Tibial nerve (tissue), 4 donors: ENCODE measurements at regions not wholly inside any gene's neighbourhood (a gene's known extent, or its start where the extent isn't known, plus 50 kb on each side); places are given as distances from the start of the nearest gene placed in this dataset.

Experiments
- DNase-seq, 2 donors: peaks; one replicate each; pipeline ENCODE4 v3.0.0-alpha.2; 2019; ENCODE audit warnings: low spot score in 2 of 2
- H3K27ac ChIP-seq, 4 donors: fragments of 200-600 bp; sonication (generic) in 3 of 4; one replicate each; pipeline ENCODE4 v1.5.1; 2017 to 2019; ENCODE audit warnings: mild to moderate bottlenecking in 1 of 4
- H3K27me3 ChIP-seq, 2 donors: fragments of 200-600 bp; sonication (generic) in 1 of 2; one replicate each; pipeline versions ENCODE4 v1.5.1 to v1.6.0; 2017 to 2019
- H3K36me3 ChIP-seq, 3 donors: fragments of 200-600 bp; sonication (generic); one replicate each; pipeline ENCODE4 v1.5.1; 2018 to 2019
- H3K4me1 ChIP-seq, 4 donors: fragments of 200-600 bp; sonication (generic) in 3 of 4; one replicate each; pipeline ENCODE4 v1.5.1; 2017 to 2019
- H3K4me3 ChIP-seq, 4 donors: fragments of 200-600 bp; sonication (generic) in 3 of 4; one replicate each; pipeline ENCODE4 v1.5.1; 2017 to 2019; ENCODE audit warnings: mild to moderate bottlenecking in 1 of 4, moderate library complexity in 1 of 4
- H3K9me3 ChIP-seq, 4 donors: fragments of 200-600 bp; sonication (generic) in 3 of 4; one replicate each; pipeline ENCODE4 v1.5.1; 2017 to 2019
- CTCF ChIP-seq, 5 experiments: fragments of 200-600 bp in 3 of 5; fragments of 450-650 bp in 2 of 5; sonication (generic) in 3 of 5; IDR thresholded peaks; one replicate each; pipeline ENCODE4 v1.5.1; 2016 to 2019; ENCODE audit warnings: antibody characterized with exemption in 5 of 5, mild to moderate bottlenecking in 3 of 5, moderate library complexity in 2 of 5
- EP300 ChIP-seq, 2 donors: sonication (generic); formaldehyde crosslinking; IDR thresholded peaks; one replicate each; pipeline ENCODE4 v1.6.1; 2017; ENCODE audit warnings: antibody characterized with exemption in 2 of 2, mild to moderate bottlenecking in 1 of 2
- POLR2A ChIP-seq, 2 donors: fragments of 450-650 bp; IDR thresholded peaks; one replicate each; pipeline ENCODE4 v1.6.1; 2017; ENCODE audit warnings: antibody characterized with exemption in 2 of 2, mild to moderate bottlenecking in 2 of 2, moderate library complexity in 2 of 2
- WGBS, 2 donors: methylation state at CpG; one replicate each; pipeline ENCODE4 v1.1.5; 2018; 5-methylcytosine and 5-hydroxymethylcytosine counted together

DNA sequence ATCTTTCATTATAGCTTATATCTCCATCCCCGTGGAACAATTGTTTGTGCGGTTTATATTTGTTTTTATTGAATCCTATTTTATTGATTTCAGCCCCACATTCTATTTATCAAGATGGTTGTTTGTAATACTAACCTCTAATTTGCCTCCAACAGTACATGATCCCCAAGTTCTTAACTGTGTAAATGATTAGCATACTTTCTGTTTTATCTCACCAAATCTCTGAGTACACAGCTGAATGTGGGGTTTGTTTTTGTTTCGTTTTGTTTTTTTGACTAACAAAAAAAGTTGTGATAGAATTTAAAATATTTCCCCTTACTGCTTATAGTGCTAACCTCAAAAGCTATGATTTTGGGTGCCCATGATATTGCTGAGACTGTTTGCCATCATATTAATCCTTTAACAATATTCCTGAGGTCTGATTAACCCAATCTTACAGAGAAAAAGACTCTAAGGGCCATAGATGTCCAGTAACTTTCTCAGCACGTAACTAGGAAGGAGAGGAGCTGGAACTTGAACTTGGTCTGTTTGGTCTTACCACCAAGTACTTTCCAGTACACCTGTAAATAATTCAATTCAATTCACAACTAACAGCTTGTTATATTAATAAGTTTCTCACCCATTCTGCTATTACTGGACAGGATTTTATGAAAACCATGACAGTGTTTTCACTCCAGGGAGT lies 789.8 kb downstream of the TUSC7 start:
- Histone ChIP-seq H3K27me3 (no peaks in the 10 kb centered on the region), H3K4me1 (no peaks in the 10 kb centered on the region), H3K27ac (no peak overlapping the region), H3K4me3 (no peak overlapping the region), H3K36me3 (no peaks in the 10 kb centered on the region), H3K9me3 (no peaks in the 10 kb centered on the region)
- no peak for DNase-seq
- WGBS, 2 donors = 72 to 76% methylated on average over 4 of the region's 4 CpGs
- no peak for TF ChIP-seq POLR2A (IDR thresholded peaks at IDR 0.05)
- no peak for TF ChIP-seq CTCF (IDR thresholded peaks at IDR 0.05)
- no peak for TF ChIP-seq EP300 (IDR thresholded peaks at IDR 0.05)

DNA sequence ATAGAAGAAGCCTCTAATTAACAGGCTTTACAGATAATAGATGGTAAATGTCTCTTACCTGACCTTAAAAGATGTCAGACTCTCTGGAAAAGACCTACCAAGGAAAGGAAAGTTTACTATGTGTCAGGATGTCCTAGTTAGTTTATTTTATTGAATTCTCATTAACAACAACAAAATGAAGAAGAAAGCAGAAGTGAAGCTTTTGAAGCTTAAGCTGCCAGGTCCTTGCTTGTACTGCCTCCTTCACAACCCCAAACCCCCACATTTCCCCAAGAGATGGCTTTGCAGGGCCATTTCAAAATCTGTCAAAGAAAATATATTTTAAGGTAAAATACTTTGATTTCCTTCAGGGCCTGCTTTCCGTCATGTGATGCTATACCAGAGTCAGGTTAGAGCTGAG lies 798.4 kb downstream of the TUSC7 start:
- H3K9me3 ChIP-seq = no peaks in the 10 kb centered on the region
- no peak for DNase-seq
- WGBS, 2 donors = 96 to 100% methylated on average over 1 of the region's 1 CpG
- no peak overlapping the region for H3K27ac ChIP-seq
- TF ChIP-seq EP300 (IDR thresholded peaks at IDR 0.05) = no peak
- no peak for TF ChIP-seq CTCF (IDR thresholded peaks at IDR 0.05)
- no peak for TF ChIP-seq POLR2A (IDR thresholded peaks at IDR 0.05)
- H3K36me3 ChIP-seq = no peaks in the 10 kb centered on the region
- no peaks in the 10 kb centered on the region for H3K4me1 ChIP-seq
- no peaks in the 10 kb centered on the region for H3K27me3 ChIP-seq
- no peak overlapping the region for H3K4me3 ChIP-seq

- Histone ChIP-seq H3K4me3 (no peak overlapping the region), H3K27ac (no peak overlapping the region), H3K9me3 (no peaks in the 10 kb centered on the region), H3K4me1 (no peaks in the 10 kb centered on the region), H3K27me3 (no peaks in the 10 kb centered on the region), H3K36me3 (no peaks in the 10 kb centered on the region)
- WGBS, 2 donors = 94 to 96% methylated on average over 1 of the region's 1 CpG
- no peak for DNase-seq
- no peak for TF ChIP-seq POLR2A (IDR thresholded peaks at IDR 0.05)
Measured at GRCh38 chr3:117509858-117510257, 800.3 kb downstream of the TUSC7 start.

GRCh38 chr3:117510396-117510795 lies 800.8 kb downstream of the TUSC7 start:
- no peaks in the 10 kb centered on the region for H3K27me3 ChIP-seq
- H3K4me1 ChIP-seq = no peaks in the 10 kb centered on the region
- H3K27ac ChIP-seq = no peak overlapping the region
- 47 to 57% methylated on average over 1 of the region's 1 CpG for WGBS, 2 donors
- no peaks in the 10 kb centered on the region for H3K36me3 ChIP-seq
- H3K9me3 ChIP-seq = no peaks in the 10 kb centered on the region
- H3K4me3 ChIP-seq = no peak overlapping the region
- TF ChIP-seq CTCF (IDR thresholded peaks at IDR 0.05) (no peak), EP300 (IDR thresholded peaks at IDR 0.05) (no peak), POLR2A (IDR thresholded peaks at IDR 0.05) (no peak)
- DNase-seq = no peak

- no peak overlapping the region for H3K4me3 ChIP-seq
- WGBS, 2 donors = 78 to 85% methylated on average over 1 of the region's 1 CpG
- no peak for DNase-seq
- no peaks in the 10 kb centered on the region for H3K36me3 ChIP-seq
- no peaks in the 10 kb centered on the region for H3K9me3 ChIP-seq
- no peaks in the 10 kb centered on the region for H3K4me1 ChIP-seq
- no peaks in the 10 kb centered on the region for H3K27me3 ChIP-seq
- H3K27ac ChIP-seq = no peak overlapping the region
- TF ChIP-seq EP300 (IDR thresholded peaks at IDR 0.05) (no peak), POLR2A (IDR thresholded peaks at IDR 0.05) (no peak), CTCF (IDR thresholded peaks at IDR 0.05) (no peak)
Measured at GRCh38 chr3:117512975-117513374, 803.4 kb downstream of the TUSC7 start.

GRCh38 chr3:117515309-117515708 lies 805.7 kb downstream of the TUSC7 start:
- H3K9me3 ChIP-seq = no peaks in the 10 kb centered on the region
- H3K27me3 ChIP-seq = no peaks in the 10 kb centered on the region
- no peak overlapping the region for H3K4me3 ChIP-seq
- H3K36me3 ChIP-seq = no peaks in the 10 kb centered on the region
- H3K4me1 ChIP-seq = no peaks in the 10 kb centered on the region
- WGBS, 2 donors = 77% methylated on average over 2 of the region's 2 CpGs
- no peak overlapping the region for H3K27ac ChIP-seq
- TF ChIP-seq POLR2A (IDR thresholded peaks at IDR 0.05) (no peak), EP300 (IDR thresholded peaks at IDR 0.05) (no peak), CTCF (IDR thresholded peaks at IDR 0.05) (no peak)
- no peak for DNase-seq
